ENCODE measurements at regions not wholly inside any gene's neighbourhood (a gene's known extent, or its start where the extent isn't known, plus 50 kb on each side); places are given as distances from the start of the nearest gene placed in this dataset.
"Not testable (repeated sequence)": the region's sequence is repeated elsewhere in the genome, so short reads cannot be mapped to it uniquely, and the experiment has no call there.

- Mint-ChIP-seq H3K4me3 (ENCODE audit: low read depth, unreplicated experiment) (no peak overlapping the region), H3K36me3 (ENCODE audit: insufficient read depth, unreplicated experiment) (no peaks in the 10 kb centered on the region), H3K27me3 (ENCODE audit: unreplicated experiment) (no peaks in the 10 kb centered on the region), H3K4me1 (ENCODE audit: low read depth, unreplicated experiment) (no peaks in the 10 kb centered on the region), H3K27ac (ENCODE audit: unreplicated experiment) (no peak overlapping the region), H3K9me3 (ENCODE audit: low read depth, unreplicated experiment) (peaks cover 11% of the 10 kb centered on the region)
- BruUV-seq (replicated peaks) = no TSS peak
- CTCF ChIA-PET = no interaction called here
- TF ChIP-seq, protein P1, sequence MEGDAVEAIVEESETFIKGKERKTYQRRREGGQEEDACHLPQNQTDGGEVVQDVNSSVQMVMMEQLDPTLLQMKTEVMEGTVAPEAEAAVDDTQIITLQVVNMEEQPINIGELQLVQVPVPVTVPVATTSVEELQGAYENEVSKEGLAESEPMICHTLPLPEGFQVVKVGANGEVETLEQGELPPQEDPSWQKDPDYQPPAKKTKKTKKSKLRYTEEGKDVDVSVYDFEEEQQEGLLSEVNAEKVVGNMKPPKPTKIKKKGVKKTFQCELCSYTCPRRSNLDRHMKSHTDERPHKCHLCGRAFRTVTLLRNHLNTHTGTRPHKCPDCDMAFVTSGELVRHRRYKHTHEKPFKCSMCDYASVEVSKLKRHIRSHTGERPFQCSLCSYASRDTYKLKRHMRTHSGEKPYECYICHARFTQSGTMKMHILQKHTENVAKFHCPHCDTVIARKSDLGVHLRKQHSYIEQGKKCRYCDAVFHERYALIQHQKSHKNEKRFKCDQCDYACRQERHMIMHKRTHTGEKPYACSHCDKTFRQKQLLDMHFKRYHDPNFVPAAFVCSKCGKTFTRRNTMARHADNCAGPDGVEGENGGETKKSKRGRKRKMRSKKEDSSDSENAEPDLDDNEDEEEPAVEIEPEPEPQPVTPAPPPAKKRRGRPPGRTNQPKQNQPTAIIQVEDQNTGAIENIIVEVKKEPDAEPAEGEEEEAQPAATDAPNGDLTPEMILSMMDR (IDR thresholded peaks at IDR 0.05; ENCODE audit: unreplicated experiment) = no peak
- DNase-seq = no peak
- intact Hi-C loops (cut with micrococcal nuclease; ENCODE audit: unreplicated experiment) = no loop called here
Observed at GRCh38 chr6:67000121-67000520, 1293.1 kb upstream of the EYS start.

DNA sequence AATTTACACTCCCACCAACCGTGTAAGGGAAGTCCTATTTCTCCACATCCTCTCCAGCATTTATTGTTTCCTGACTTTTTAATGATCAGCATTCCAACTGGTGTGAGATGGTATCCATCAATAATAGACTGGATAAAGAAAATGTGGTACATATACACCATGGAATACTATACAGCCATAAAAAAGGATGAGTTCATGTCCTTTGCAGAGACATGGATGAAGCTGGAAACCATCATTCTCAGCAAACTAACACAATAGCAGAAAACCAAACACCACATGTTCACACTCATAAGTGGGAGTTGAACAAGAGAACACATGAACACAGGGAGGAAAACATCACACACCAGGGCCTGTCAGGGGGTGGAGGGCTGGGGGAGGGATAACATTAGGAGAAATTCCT lies 1290.6 kb upstream of the EYS start:
- H3K36me3 Mint-ChIP-seq (ENCODE audit: insufficient read depth, unreplicated experiment); BruUV-seq (replicated peaks); DNase-seq; H3K27ac Mint-ChIP-seq (ENCODE audit: unreplicated experiment); intact Hi-C loops (cut with micrococcal nuclease; ENCODE audit: unreplicated experiment); H3K4me1 Mint-ChIP-seq (ENCODE audit: low read depth, unreplicated experiment); H3K9me3 Mint-ChIP-seq (ENCODE audit: low read depth, unreplicated experiment); H3K27me3 Mint-ChIP-seq (ENCODE audit: unreplicated experiment); H3K4me3 Mint-ChIP-seq (ENCODE audit: low read depth, unreplicated experiment); CTCF ChIA-PET: not testable (repeated sequence)

DNA sequence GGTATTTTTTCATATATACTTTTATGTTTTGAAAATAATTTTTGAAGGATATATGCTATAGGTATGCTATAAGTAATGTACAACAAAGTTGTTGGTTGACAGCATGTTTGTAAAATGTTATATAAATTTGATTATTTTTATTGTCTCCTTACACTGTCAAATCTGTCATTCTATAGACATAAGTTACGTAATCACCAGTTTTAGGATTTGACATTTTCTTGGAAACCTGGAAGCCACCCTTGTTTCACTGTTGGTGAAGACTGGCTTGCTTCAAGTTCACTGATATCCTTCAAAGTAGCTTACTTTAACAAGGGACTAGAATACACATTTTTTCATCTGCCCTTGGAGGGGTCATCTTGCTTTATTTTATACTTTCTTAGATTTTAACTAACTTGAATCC lies 1288.6 kb upstream of the EYS start:
- Mint-ChIP-seq H3K27ac (ENCODE audit: unreplicated experiment) (no peak overlapping the region), H3K9me3 (ENCODE audit: low read depth, unreplicated experiment) (peaks cover 4% of the 10 kb centered on the region), H3K36me3 (ENCODE audit: insufficient read depth, unreplicated experiment) (no peaks in the 10 kb centered on the region), H3K4me3 (ENCODE audit: low read depth, unreplicated experiment) (no peak overlapping the region), H3K4me1 (ENCODE audit: low read depth, unreplicated experiment) (no peaks in the 10 kb centered on the region), H3K27me3 (ENCODE audit: unreplicated experiment) (no peaks in the 10 kb centered on the region)
- DNase-seq = no peak
- no TSS peak for BruUV-seq (replicated peaks)
- TF ChIP-seq, protein P1 (IDR thresholded peaks at IDR 0.05; ENCODE audit: unreplicated experiment) = no peak
- CTCF ChIA-PET = no interaction called here
- intact Hi-C loops (cut with micrococcal nuclease; ENCODE audit: unreplicated experiment) = no loop called here

DNA sequence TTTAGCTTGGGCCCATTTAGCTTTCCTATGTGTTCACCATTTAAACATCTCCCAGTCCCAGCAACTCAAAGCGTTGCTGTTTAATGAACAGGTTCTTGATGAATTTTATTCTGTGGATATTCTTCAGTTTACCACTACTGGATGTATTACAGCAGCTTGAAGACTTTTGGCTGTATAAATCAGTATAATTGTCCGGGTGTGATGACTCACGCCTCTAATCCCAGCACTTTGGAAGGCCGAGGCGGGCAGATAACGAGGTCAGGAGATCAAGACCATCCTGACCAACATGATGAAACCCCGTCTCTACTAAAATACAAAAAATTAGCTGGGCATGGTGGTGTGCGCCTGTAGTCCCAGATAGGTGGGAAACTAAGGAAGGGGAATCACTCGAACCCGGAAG lies 1286.7 kb upstream of the EYS start:
- H3K9me3 Mint-ChIP-seq (ENCODE audit: low read depth, unreplicated experiment); H3K4me1 Mint-ChIP-seq (ENCODE audit: low read depth, unreplicated experiment); H3K27ac Mint-ChIP-seq (ENCODE audit: unreplicated experiment); intact Hi-C loops (cut with micrococcal nuclease; ENCODE audit: unreplicated experiment); H3K27me3 Mint-ChIP-seq (ENCODE audit: unreplicated experiment); BruUV-seq (replicated peaks); CTCF ChIA-PET; H3K36me3 Mint-ChIP-seq (ENCODE audit: insufficient read depth, unreplicated experiment); DNase-seq: not testable (repeated sequence)
- peak overlapping the region; percentile 11 for H3K4me3 Mint-ChIP-seq (ENCODE audit: low read depth, unreplicated experiment)

DNA sequence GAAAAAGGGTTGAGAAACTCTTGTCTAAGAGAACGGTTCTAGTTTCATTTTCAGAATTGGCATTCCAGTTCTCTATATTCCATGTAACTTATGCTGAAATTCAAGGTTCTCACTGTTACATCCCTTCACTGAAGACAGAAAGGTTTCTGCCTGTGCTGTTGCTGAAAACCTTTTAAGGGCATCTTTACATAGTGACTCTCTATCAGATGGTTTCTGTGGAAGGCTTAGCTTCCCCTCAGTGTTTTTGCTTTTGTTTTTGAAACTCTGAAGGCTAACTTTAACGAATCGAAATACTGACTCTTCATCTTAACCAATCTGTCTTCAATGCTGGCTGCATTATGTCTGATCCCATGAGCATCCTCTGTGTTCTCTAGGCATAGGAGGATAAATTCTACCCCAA lies 1286.2 kb upstream of the EYS start:
- Mint-ChIP-seq H3K9me3 (ENCODE audit: low read depth, unreplicated experiment) (peaks cover 2% of the 10 kb centered on the region), H3K4me3 (ENCODE audit: low read depth, unreplicated experiment) (peak overlapping the region; percentile 11)

More for the DNA sequence above, 1286.2 kb upstream of the EYS start:
- H3K4me1 Mint-ChIP-seq (ENCODE audit: low read depth, unreplicated experiment) = no peaks in the 10 kb centered on the region
- no TSS peak for BruUV-seq (replicated peaks)
- DNase-seq = no peak
- H3K27me3 Mint-ChIP-seq (ENCODE audit: unreplicated experiment) = no peaks in the 10 kb centered on the region
- TF ChIP-seq, protein P1 (IDR thresholded peaks at IDR 0.05; ENCODE audit: unreplicated experiment) = no peak
- CTCF ChIA-PET = no interaction called here
- H3K36me3 Mint-ChIP-seq (ENCODE audit: insufficient read depth, unreplicated experiment) = no peaks in the 10 kb centered on the region
- H3K27ac Mint-ChIP-seq (ENCODE audit: unreplicated experiment) = no peak overlapping the region
- intact Hi-C loops (cut with micrococcal nuclease; ENCODE audit: unreplicated experiment) = no loop called here

All from Calu3 (cell line).